Lower lobe of right lung (tissue), 2 donors: ENCODE measurements at regions not wholly inside any gene's neighbourhood (a gene's known extent, or its start where the extent isn't known, plus 50 kb on each side); places are given as distances from the start of the nearest gene placed in this dataset.

Experiments used
- ATAC-seq, 2 donors: fragments of 200-7000 bp; cut with Tn5 transposase; one replicate each; pipeline ENCODE4 v1.9.1; 2020 to 2022; ENCODE audit warnings: mild to moderate bottlenecking in 2 of 2, moderate library complexity in 2 of 2
- DNase-seq: peaks from one replicate; pipeline ENCODE4 v3.0.0-alpha.2; 2020
- H3K27ac ChIP-seq: fragments of 200-600 bp; one replicate; pipeline ENCODE4 v1.8.0; 2022
- H3K27me3 ChIP-seq: fragments of 200-600 bp; one replicate; pipeline ENCODE4 v1.8.0; 2022; ENCODE audit warnings: low read depth
- H3K36me3 ChIP-seq: fragments of 200-600 bp; one replicate; pipeline ENCODE4 v1.8.0; 2022; ENCODE audit warnings: mild to moderate bottlenecking
- H3K4me1 ChIP-seq: fragments of 200-600 bp; one replicate; pipeline ENCODE4 v1.8.0; 2022
- H3K4me3 ChIP-seq: fragments of 200-600 bp; one replicate; pipeline ENCODE4 v1.8.0; 2022; ENCODE audit warnings: mild to moderate bottlenecking
- H3K9me3 ChIP-seq: fragments of 200-600 bp; one replicate; pipeline ENCODE4 v1.8.0; 2022
- CTCF ChIP-seq: fragments of 200-600 bp; IDR thresholded peaks from one replicate; pipeline ENCODE4 v1.8.0; 2022; ENCODE audit warnings: antibody characterized with exemption, mild to moderate bottlenecking
- intact Hi-C: fragments of 100-400 bp; cut with DNase I; formaldehyde crosslinking; loops from one replicate; pipeline ENCODE4 v1.11.0; 2022
- donor health status: DM: no; HTN: yes; CAD: no; lungs with severe emphysema.

GRCh38 chr11:8829556-8829955 is 81.4 kb upstream of the AKIP1 start:
- ATAC-seq (no peak), DNase-seq (no peak)
- Histone ChIP-seq H3K4me1 (peaks cover 54% of the 10 kb centered on the region), H3K27me3 (no peaks in the 10 kb centered on the region), H3K27ac (no peak overlapping the region), H3K9me3 (no peaks in the 10 kb centered on the region), H3K36me3 (no peaks in the 10 kb centered on the region), H3K4me3 (no peak overlapping the region)
- intact Hi-C loops, result no loop called here
- no peak for TF ChIP-seq CTCF

GRCh38 chr11:8830641-8831040 is 80.3 kb upstream of the AKIP1 start:
- no peak for DNase-seq
- Histone ChIP-seq H3K27ac (no peak overlapping the region), H3K9me3 (no peaks in the 10 kb centered on the region), H3K36me3 (no peaks in the 10 kb centered on the region), H3K27me3 (no peaks in the 10 kb centered on the region), H3K4me3 (no peak overlapping the region), H3K4me1 (peaks cover 53% of the 10 kb centered on the region)
- ATAC-seq, result no peak
- intact Hi-C loops, result no loop called here
- TF ChIP-seq CTCF, result no peak

GRCh38 chr11:8831861-8832260 is 79.1 kb upstream of the AKIP1 start:
- no peak for TF ChIP-seq CTCF
- DNase-seq, result no peak
- peak overlapping the region; percentile 82 for H3K27ac ChIP-seq

GRCh38 chr11:8832571-8833260 is 78.3 kb upstream of the AKIP1 start:
- intact Hi-C loops, result no loop called here
- DNase-seq, result peak; percentile 67
- ATAC-seq, result peak; percentile 88 to 90
- Histone ChIP-seq H3K9me3 (no peaks in the 10 kb centered on the region), H3K4me3 (no peak overlapping the region), H3K4me1 (peaks cover 36% of the 10 kb centered on the region), H3K36me3 (no peaks in the 10 kb centered on the region), H3K27me3 (no peaks in the 10 kb centered on the region), H3K27ac (peak overlapping the region; percentile 82)
- TF ChIP-seq CTCF, result no peak

More at GRCh38 chr11:8831861-8832260, 79.1 kb upstream of the AKIP1 start:
- ATAC-seq, result no peak
- no peaks in the 10 kb centered on the region for H3K9me3 ChIP-seq
- H3K36me3 ChIP-seq, result no peaks in the 10 kb centered on the region
- H3K4me1 ChIP-seq, result peaks cover 41% of the 10 kb centered on the region
- no peaks in the 10 kb centered on the region for H3K27me3 ChIP-seq
- intact Hi-C loops, result no loop called here
- H3K4me3 ChIP-seq, result no peak overlapping the region

- H3K4me3 ChIP-seq, result no peak overlapping the region
- DNase-seq (no peak), ATAC-seq (no peak)
- no peaks in the 10 kb centered on the region for H3K27me3 ChIP-seq
- peaks cover 38% of the 10 kb centered on the region for H3K4me1 ChIP-seq
- peak overlapping the region; percentile 82 for H3K27ac ChIP-seq
- H3K9me3 ChIP-seq, result no peaks in the 10 kb centered on the region
- TF ChIP-seq CTCF, result no peak
- no peaks in the 10 kb centered on the region for H3K36me3 ChIP-seq
- intact Hi-C loops, result no loop called here
Measured at GRCh38 chr11:8833568-8834315, 77.2 kb upstream of the AKIP1 start.
